ENCODE measurements at regions not wholly inside any gene's neighbourhood (a gene's known extent, or its start where the extent isn't known, plus 50 kb on each side); places are given as distances from the start of the nearest gene placed in this dataset.

- TF ChIP-seq PBX3 (IDR thresholded peaks at IDR 0.05; ENCODE audit: insufficient replicate concordance, low read depth, low read length) (no peak), IKZF2 (IDR thresholded peaks at IDR 0.05) (no peak), ZBED1 (IDR thresholded peaks at IDR 0.05; ENCODE audit: borderline replicate concordance) (no peak)
Measured at GRCh38 chr10:30155401-30155800, 96.0 kb upstream of the JCAD start (continued).

- H3K9me3 ChIP-seq (replicated peaks; ENCODE audit: control insufficient read depth, insufficient read depth, low read length) = peaks cover 15% of the 10 kb centered on the region; the same call in 2 of the 3 replicates
- no TSS peak for BruUV-seq (replicated peaks)
- no peaks in the 10 kb centered on the region for H4K20me1 ChIP-seq (ENCODE audit: control insufficient read depth, insufficient read depth)
- H3K4me3 ChIP-seq = no peak overlapping the region
- CTCF ChIA-PET = no interaction called here
- peaks cover 5% of the 10 kb centered on the region; the same call in 1 of the 2 replicates for H3K4me1 ChIP-seq (ENCODE audit: control insufficient read depth, insufficient read depth, low read length)
- DNase-seq (ENCODE audit: low read depth, low spot score) (no peak), ATAC-seq (no peak), FAIRE-seq (no peak)
- no peak overlapping the region for H2AFZ ChIP-seq (ENCODE audit: control insufficient read depth, low read depth, low read length)
- H3K27ac ChIP-seq (ENCODE audit: control insufficient read depth, insufficient read depth) = no peak overlapping the region
- no peak overlapping the region for H3K9ac ChIP-seq (ENCODE audit: control insufficient read depth, insufficient read depth, low read length)
- no peak overlapping the region for H3K4me2 ChIP-seq (ENCODE audit: control insufficient read depth, insufficient read depth)
- 0% methylated on average over 1 of the region's 1 CpG for WGBS (ENCODE audit: insufficient coverage, insufficient replicate concordance, low lambda C conversion rate, missing lambda C conversion rate)
- no peaks in the 10 kb centered on the region; a peak in 1 of 4 replicates for H3K27me3 ChIP-seq (replicated peaks in 1 of 2; ENCODE audit: control insufficient read depth in 2 of 2, insufficient read depth in 2 of 2, low read length in 1 of 2)
- H3K36me3 ChIP-seq (ENCODE audit: control insufficient read depth in 2 of 2, insufficient read depth in 2 of 2, low read length in 1 of 2) = no peaks in the 10 kb centered on the region
- RAD21 ChIA-PET (ENCODE audit: unreplicated experiment) = no interaction called here
- in situ Hi-C loops (cut with MboI) = no loop called here
- POLR2A ChIA-PET = no interaction called here
- intact Hi-C loops (cut with micrococcal nuclease; ENCODE audit: unreplicated experiment) = no loop called here
- no peaks in the 10 kb centered on the region for H3K79me2 ChIP-seq (ENCODE audit: control insufficient read depth, insufficient read depth, low read length)
- SMC1A ChIA-PET (ENCODE audit: uncharacterized antibody, unreplicated experiment) = no interaction called here
- TF ChIP-seq RAD21 (IDR thresholded peaks at IDR 0.05; ENCODE audit: insufficient read depth, low read depth, low read length) (no peak), DPF2 (IDR thresholded peaks at IDR 0.05) (no peak), EP300 (IDR thresholded peaks at IDR 0.05; ENCODE audit: borderline replicate concordance in 1 of 2, control insufficient read depth in 1 of 2, low read depth in 2 of 2, low read length in 2 of 2) (no peak), IKZF1 (conservative IDR thresholded peaks at IDR 0.05) (no peak), NKRF (conservative IDR thresholded peaks at IDR 0.05) (no peak), PBX3 (IDR thresholded peaks at IDR 0.05; ENCODE audit: insufficient replicate concordance, low read depth, low read length) (no peak), TCF3 (IDR thresholded peaks at IDR 0.05; ENCODE audit: borderline replicate concordance, insufficient read depth, low read depth, low read length) (no peak), CHD1 (IDR thresholded peaks at IDR 0.05; ENCODE audit: low read depth, low read length) (no peak), E2F8 (IDR thresholded peaks at IDR 0.05; ENCODE audit: low read depth, partially characterized antibody) (no peak), BRCA1 (IDR thresholded peaks at IDR 0.05; ENCODE audit: low read depth, low read length) (no peak), USF1 (IDR thresholded peaks at IDR 0.05; ENCODE audit: borderline replicate concordance, extremely low read length, insufficient read depth, low read depth, low read length) (no peak), TBL1XR1 (IDR thresholded peaks at IDR 0.05; ENCODE audit: low read depth, low read length) (no peak), ZNF384 (IDR thresholded peaks at IDR 0.05; ENCODE audit: borderline replicate concordance, low read depth, low read length) (no peak)
Measured at GRCh38 chr10:30154561-30154960, 95.2 kb upstream of the JCAD start.

Data from GM12878 (cell line).